GM23248 (cell line): ENCODE measurements at regions not wholly inside any gene's neighbourhood (a gene's known extent, or its start where the extent isn't known, plus 50 kb on each side); places are given as distances from the start of the nearest gene placed in this dataset.

Experiments
- EZH2 ChIP-seq: fragments of 200-600 bp; sonication (generic); IDR thresholded peaks from 2 replicates; pipeline ENCODE4 v1.6.1; 2018; ENCODE audit warnings: antibody characterized with exemption, mild to moderate bottlenecking; ENCODE audit not compliant: insufficient read depth, poor library complexity, severe bottlenecking
- EZH2phosphoT487 ChIP-seq: fragments of 200-600 bp; sonication (generic); IDR thresholded peaks from 2 replicates; pipeline ENCODE4 v1.6.1; 2018; ENCODE audit warnings: antibody characterized with exemption, moderate library complexity, mild to moderate bottlenecking, low read depth; ENCODE audit not compliant: insufficient read depth

DNA sequence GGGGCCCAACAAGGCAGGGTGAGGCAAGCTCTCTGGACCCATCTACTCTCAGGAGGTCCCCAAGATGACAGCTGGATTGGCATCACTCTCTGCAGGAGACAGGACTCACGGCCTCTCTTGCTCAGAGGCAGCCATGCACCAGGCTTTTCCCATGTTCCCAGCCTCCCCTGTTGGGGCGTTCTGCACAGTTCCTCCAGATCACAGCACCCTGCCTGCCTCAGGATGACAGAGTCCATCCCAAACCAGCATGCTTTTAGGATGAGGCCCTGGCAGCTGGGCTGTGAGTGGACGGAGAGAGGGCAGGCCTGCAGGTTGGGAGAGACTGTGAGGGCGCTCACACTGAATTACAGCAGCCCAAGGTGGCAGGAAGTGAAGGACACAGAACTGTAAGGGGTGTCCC, 143.2 kb upstream of the MLN start:
- TF ChIP-seq EZH2phosphoT487 (no peak), EZH2 (no peak)
